ENCODE measurements at regions not wholly inside any gene's neighbourhood (a gene's known extent, or its start where the extent isn't known, plus 50 kb on each side); places are given as distances from the start of the nearest gene placed in this dataset.

- DNase-seq (no peak), ATAC-seq (no peak)
- Histone ChIP-seq H3K4me1 (no peaks in the 10 kb centered on the region), H3K36me3 (no peaks in the 10 kb centered on the region), H3K27ac (no peak overlapping the region), H3K27me3 (no peaks in the 10 kb centered on the region), H3K9me3 (no peaks in the 10 kb centered on the region), H3K4me3 (no peak overlapping the region)
- TF ChIP-seq CTCF (IDR thresholded peaks at IDR 0.05) = no peak
- intact Hi-C loops (cut with DNase I) = no loop called here
Measured at GRCh38 chr16:51986717-51987116, 560.2 kb downstream of the TOX3 start.

- H3K36me3 ChIP-seq = no peaks in the 10 kb centered on the region
- no peak for DNase-seq
- H3K4me1 ChIP-seq = no peaks in the 10 kb centered on the region
- no peak for TF ChIP-seq CTCF (IDR thresholded peaks at IDR 0.05)
- no peaks in the 10 kb centered on the region for H3K9me3 ChIP-seq
- no peak overlapping the region for H3K4me3 ChIP-seq
- no peak overlapping the region for H3K27ac ChIP-seq
- H3K27me3 ChIP-seq = no peaks in the 10 kb centered on the region
- no peak for ATAC-seq
- intact Hi-C loops (cut with DNase I) = no loop called here
Measured at GRCh38 chr16:51986301-51986700, 560.6 kb downstream of the TOX3 start.

DNA sequence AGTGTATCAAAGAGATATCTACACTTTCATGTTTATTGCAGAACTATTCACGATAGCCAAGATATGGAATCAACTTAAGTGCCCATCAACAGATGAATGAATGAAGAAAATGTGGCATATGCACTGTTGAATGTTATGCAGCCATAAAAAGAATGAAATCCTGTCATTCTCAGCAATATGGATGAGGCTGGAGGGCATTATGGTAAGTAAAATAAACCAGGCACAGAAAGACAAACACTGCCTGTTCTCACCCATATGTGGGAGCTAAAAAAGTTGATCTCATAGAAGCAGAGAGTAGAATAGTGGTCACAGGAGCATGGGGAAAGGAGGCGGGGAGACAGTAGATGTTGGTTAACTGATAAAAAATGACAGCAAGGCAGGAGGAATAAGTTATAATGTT lies 561.8 kb downstream of the TOX3 start:
- DNase-seq = no peak
- H3K36me3 ChIP-seq = no peaks in the 10 kb centered on the region
- no peaks in the 10 kb centered on the region for H3K9me3 ChIP-seq
- intact Hi-C loops (cut with DNase I) = no loop called here
- no peaks in the 10 kb centered on the region for H3K27me3 ChIP-seq
- H3K4me3 ChIP-seq = no peak overlapping the region
- no peak for ATAC-seq
- TF ChIP-seq CTCF (IDR thresholded peaks at IDR 0.05) = no peak
- H3K4me1 ChIP-seq = no peaks in the 10 kb centered on the region
- no peak overlapping the region for H3K27ac ChIP-seq

DNA sequence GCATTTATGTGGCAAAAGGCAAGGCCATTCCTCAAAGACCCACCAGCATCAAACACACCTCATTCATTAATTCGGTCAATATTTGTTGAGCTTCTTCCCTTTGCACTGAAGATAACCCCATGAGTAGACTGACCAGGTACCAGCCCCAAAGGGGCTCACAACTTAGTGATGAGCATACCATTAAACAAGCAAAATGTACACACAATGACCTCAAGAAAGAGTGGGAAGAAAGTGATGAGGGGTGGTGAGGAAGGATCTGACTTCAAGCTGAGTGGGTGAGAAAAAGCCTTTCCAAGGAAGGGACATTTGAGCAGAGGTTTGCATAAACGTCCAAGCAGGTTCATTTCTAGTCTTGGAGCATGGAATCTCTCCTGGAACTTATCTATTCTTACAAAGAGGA lies 562.5 kb downstream of the TOX3 start:
- DNase-seq (no peak), ATAC-seq (no peak)
- H3K27ac ChIP-seq = no peak overlapping the region
- H3K4me3 ChIP-seq = no peak overlapping the region
- H3K4me1 ChIP-seq = no peaks in the 10 kb centered on the region
- intact Hi-C loops (cut with DNase I) = no loop called here
- H3K27me3 ChIP-seq = no peaks in the 10 kb centered on the region
- H3K9me3 ChIP-seq = no peaks in the 10 kb centered on the region
- no peak for TF ChIP-seq CTCF (IDR thresholded peaks at IDR 0.05)
- H3K36me3 ChIP-seq = no peaks in the 10 kb centered on the region

- intact Hi-C loops (cut with DNase I) = no loop called here
Measured at GRCh38 chr16:51982715-51983680, 563.9 kb downstream of the TOX3 start.

More at GRCh38 chr16:51982715-51983680, 563.9 kb downstream of the TOX3 start:
- H3K4me3 ChIP-seq = no peak overlapping the region
- ATAC-seq (peak; percentile 90), DNase-seq (peak in 2 of 4 donors; percentile 54 to 72)
- H3K9me3 ChIP-seq = no peaks in the 10 kb centered on the region
- H3K4me1 ChIP-seq = no peaks in the 10 kb centered on the region
- no peaks in the 10 kb centered on the region for H3K27me3 ChIP-seq
- no peaks in the 10 kb centered on the region for H3K36me3 ChIP-seq
- H3K27ac ChIP-seq = no peak overlapping the region
- TF ChIP-seq CTCF (IDR thresholded peaks at IDR 0.05) = peak; percentile 53 to 77
